ENCODE measurements at regions not wholly inside any gene's neighbourhood (a gene's known extent, or its start where the extent isn't known, plus 50 kb on each side); places are given as distances from the start of the nearest gene placed in this dataset.

DNA sequence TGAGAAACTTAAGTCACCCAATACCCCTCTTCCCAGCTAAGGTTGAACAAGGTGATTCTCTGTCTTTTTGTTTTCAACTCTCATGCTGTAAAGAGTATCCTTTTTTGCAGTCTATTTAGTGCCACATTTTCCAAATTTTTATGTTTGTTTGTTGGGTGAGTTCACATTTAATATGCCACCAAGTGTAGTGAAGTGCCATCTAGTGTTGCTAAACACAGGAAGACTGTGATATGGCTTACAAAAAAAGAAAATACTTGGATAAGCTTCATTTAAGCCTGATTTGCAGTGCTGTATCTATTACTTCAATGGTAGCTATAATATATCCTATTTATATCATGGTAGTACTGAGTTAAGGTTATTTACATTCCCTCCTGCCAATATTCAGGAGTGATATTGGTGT lies 319.2 kb upstream of the CHORDC1 start:
- DNase-seq (ENCODE audit: low read depth), result no peak
- TF ChIP-seq, protein P1, sequence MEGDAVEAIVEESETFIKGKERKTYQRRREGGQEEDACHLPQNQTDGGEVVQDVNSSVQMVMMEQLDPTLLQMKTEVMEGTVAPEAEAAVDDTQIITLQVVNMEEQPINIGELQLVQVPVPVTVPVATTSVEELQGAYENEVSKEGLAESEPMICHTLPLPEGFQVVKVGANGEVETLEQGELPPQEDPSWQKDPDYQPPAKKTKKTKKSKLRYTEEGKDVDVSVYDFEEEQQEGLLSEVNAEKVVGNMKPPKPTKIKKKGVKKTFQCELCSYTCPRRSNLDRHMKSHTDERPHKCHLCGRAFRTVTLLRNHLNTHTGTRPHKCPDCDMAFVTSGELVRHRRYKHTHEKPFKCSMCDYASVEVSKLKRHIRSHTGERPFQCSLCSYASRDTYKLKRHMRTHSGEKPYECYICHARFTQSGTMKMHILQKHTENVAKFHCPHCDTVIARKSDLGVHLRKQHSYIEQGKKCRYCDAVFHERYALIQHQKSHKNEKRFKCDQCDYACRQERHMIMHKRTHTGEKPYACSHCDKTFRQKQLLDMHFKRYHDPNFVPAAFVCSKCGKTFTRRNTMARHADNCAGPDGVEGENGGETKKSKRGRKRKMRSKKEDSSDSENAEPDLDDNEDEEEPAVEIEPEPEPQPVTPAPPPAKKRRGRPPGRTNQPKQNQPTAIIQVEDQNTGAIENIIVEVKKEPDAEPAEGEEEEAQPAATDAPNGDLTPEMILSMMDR (IDR thresholded peaks at IDR 0.05; ENCODE audit: insufficient read depth, low read depth, low read length, missing control alignments), result no peak
- H3K4me3 ChIP-seq (ENCODE audit: low read length), result no peak overlapping the region

DNA sequence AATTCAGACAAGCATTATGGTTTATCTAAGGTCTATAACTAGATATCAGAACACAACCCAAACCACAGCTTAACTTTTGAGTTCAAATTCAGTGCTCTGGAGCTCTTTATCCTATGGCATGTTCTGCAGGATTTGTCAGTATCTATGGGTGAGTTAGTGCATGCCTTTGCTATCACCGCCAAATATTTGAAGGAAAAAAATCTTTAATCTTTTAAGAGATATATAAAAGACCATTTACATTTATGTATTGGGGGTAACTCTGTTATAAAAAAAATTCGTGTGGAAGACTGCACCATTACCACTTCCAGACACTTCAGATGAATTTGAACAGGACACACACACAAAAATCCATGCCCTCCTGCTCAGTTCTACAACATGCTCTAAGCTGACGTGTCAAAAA lies 313.5 kb upstream of the CHORDC1 start:
- H3K4me3 ChIP-seq (ENCODE audit: low read length), result no peak overlapping the region
- peak; percentile 13 for DNase-seq (ENCODE audit: low read depth)
- TF ChIP-seq, protein P1 (IDR thresholded peaks at IDR 0.05; ENCODE audit: insufficient read depth, low read depth, low read length, missing control alignments), result no peak

DNA sequence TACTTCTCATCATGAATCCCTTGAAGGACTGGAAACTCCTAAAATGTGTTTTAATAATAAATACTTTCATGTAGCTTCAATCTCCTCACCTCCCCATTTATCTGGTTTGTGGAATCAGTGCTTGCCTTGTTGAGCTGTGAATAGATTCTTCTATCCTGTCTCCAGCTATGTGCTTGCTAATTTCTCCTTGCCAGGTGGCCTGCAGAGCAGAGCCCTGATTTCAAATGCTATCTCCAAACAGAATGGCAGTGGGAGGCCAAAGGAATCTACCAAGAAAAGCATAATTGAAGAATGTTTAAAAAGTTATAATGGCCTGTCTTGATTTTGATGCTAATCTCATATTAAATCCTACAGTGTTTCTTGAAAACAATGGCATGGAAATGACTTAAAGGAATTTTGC lies 309.3 kb upstream of the CHORDC1 start:
- H3K4me3 ChIP-seq (ENCODE audit: low read length), result no peak overlapping the region
- no peak for DNase-seq (ENCODE audit: low read depth)
- TF ChIP-seq, protein P1 (IDR thresholded peaks at IDR 0.05; ENCODE audit: insufficient read depth, low read depth, low read length, missing control alignments), result no peak

DNA sequence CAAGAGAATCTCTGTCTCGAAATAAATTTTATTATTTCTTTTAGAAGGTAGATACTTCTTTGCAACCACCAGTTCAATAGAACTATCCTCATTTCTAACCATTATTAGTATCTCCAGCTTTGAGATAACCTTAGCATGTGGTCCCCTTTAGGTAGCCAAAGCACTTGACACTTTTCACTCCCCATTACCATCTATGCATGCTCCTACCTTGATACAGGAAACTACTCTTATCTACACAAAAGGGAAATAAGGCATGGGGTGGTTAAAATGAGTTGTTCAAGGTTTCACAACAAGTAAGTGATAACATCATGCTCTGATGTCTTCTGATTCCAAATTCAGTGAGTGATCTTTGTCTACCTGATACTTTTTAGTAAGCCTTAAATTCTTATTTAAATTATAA lies 308.2 kb upstream of the CHORDC1 start:
- TF ChIP-seq, protein P1 (IDR thresholded peaks at IDR 0.05; ENCODE audit: insufficient read depth, low read depth, low read length, missing control alignments), result no peak
- H3K4me3 ChIP-seq (ENCODE audit: low read length), result no peak overlapping the region
- DNase-seq (ENCODE audit: low read depth), result no peak

DNA sequence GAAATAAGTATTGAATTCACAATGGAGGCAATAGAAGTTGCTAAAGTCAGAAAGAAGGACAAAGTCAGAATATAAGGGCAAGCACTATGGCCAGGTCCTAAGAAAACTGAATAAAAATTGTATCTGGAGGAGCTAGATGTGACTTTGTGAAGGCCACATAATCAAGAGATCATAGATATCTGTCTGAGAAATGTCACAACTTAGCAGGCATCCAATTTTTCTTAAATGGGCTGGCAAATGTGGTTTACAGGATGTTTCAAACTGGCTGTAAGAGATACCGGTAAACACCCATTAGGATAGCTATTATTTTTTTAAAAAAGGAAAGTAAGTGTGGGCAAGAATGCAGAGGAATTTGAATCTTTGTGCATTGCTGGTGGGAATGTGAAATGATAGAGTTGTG lies 303.1 kb upstream of the CHORDC1 start:
- no peak for DNase-seq (ENCODE audit: low read depth)
- TF ChIP-seq, protein P1 (IDR thresholded peaks at IDR 0.05; ENCODE audit: insufficient read depth, low read depth, low read length, missing control alignments), result no peak

DNA sequence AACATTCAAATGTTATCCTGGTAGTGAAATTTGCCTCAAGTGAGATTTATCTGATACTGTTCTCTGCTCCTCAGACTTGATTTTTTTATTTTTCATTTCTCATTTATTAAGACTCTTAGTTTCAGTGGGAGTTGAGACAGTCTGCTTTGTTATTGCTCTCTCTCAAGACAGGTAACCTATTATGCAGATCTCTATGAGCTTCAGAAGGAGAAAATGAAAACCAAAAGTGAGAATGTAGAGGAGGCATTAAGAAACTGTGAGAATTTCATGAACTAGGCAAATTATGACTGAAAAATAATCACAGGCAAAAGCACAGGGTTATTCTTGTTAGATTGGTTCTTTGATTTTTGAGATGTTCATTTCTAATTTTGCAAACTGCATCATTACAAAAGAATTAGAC lies 290.0 kb upstream of the CHORDC1 start:
- no peak for DNase-seq (ENCODE audit: low read depth)
- H3K4me3 ChIP-seq (ENCODE audit: low read length), result no peak overlapping the region
- TF ChIP-seq, protein P1 (IDR thresholded peaks at IDR 0.05; ENCODE audit: insufficient read depth, low read depth, low read length, missing control alignments), result no peak

More for the DNA sequence above, 303.1 kb upstream of the CHORDC1 start:
- H3K4me3 ChIP-seq (ENCODE audit: low read length), result no peak overlapping the region

DNA sequence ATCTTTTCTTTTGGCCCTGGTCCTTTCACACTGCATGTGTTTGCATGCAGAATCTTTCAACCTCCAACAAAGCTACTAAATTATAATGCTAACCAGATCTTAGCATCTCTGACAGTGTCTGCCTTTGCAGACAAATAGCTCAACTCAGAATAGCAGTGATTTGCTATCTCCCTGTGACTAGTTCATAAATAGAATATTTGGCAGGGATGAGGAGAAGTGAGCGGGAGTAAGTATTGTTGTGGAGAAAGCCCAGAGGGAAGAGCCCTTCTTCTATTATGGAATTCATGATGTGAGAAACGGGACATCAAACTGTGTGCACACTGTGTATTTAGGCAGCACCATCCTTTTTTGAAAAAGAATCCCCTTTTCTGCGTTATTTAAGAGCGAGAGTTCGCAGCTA lies 288.0 kb upstream of the CHORDC1 start:
- TF ChIP-seq, protein P1 (IDR thresholded peaks at IDR 0.05; ENCODE audit: insufficient read depth, low read depth, low read length, missing control alignments), result no peak
- H3K4me3 ChIP-seq (ENCODE audit: low read length), result no peak overlapping the region
- DNase-seq (ENCODE audit: low read depth), result no peak

All from epithelial cell of esophagus (primary cell).